ENCODE measurements at regions not wholly inside any gene's neighbourhood (a gene's known extent, or its start where the extent isn't known, plus 50 kb on each side); places are given as distances from the start of the nearest gene placed in this dataset.

DNA sequence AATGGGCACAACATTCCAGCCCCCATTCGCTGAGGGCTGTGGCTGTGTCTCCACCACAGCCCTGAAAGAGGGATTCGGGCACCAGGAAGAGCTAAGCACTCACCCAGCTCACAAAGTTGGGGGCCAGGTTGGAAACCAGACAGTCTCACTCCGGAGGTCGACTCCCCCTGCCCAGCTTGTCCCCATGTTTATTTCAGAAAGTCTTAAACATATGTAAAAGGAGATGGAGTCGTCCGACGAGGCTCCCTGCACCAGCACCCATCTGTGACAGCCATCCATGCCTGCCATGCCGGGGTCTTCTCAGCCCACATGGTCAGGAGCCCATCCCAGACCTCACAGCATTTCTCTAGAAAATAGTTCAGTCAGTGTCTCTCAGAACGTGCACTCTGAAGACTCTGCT, 63.6 kb upstream of the STX16 start:
- Histone ChIP-seq H4K91ac (replicated peaks; ENCODE audit: insufficient read length, low read length) (no peak overlapping the region), H3K79me2 (ENCODE audit: control insufficient read depth in 1 of 2, insufficient read depth in 2 of 2, low read length in 2 of 2) (no peaks in the 10 kb centered on the region), H3K4me2 (ENCODE audit: insufficient read depth in 1 of 2, low read depth in 2 of 2, low read length in 2 of 2) (no peak overlapping the region), H3K9ac (replicated peaks in 1 of 4; ENCODE audit: extremely low read depth in 1 of 4, low read depth in 3 of 4, low read length in 3 of 4) (no peak overlapping the region), H4K20me1 (replicated peaks in 1 of 2; ENCODE audit: control insufficient read depth in 1 of 2, insufficient read depth in 2 of 2, low read length in 2 of 2) (no peaks in the 10 kb centered on the region), H3K14ac (ENCODE audit: insufficient read length) (no peak overlapping the region), H2BK20ac (ENCODE audit: low read length) (no peak overlapping the region), H3K27me3 (replicated peaks in 1 of 4; ENCODE audit: control insufficient read depth in 3 of 4, extremely low read depth in 1 of 4, insufficient read depth in 3 of 4, low read length in 3 of 4) (no peaks in the 10 kb centered on the region; a peak in 2 of 7 replicates), H3K56ac (replicated peaks; ENCODE audit: insufficient read length, low read depth, low read length) (peak overlapping the region; percentile 97), H3K4ac (replicated peaks; ENCODE audit: insufficient read length, low read depth, low read length) (no peak overlapping the region), H3K27ac (ENCODE audit: low read depth, low read length) (no peak overlapping the region), H2BK15ac (ENCODE audit: low read length) (no peak overlapping the region), H3K79me1 (ENCODE audit: low read depth, low read length) (no peaks in the 10 kb centered on the region), H3K4me3 (ENCODE audit: extremely low read depth in 1 of 4, insufficient read depth in 2 of 4, low read depth in 3 of 4, low read length in 4 of 4) (no peak overlapping the region), H3K18ac (ENCODE audit: extremely low read depth, low read length) (no peak overlapping the region), H4K5ac (ENCODE audit: insufficient read length, low read depth, low read length) (no peak overlapping the region), H3K23me2 (ENCODE audit: low read depth, low read length) (peaks cover 2% of the 10 kb centered on the region; the same call in 1 of the 2 replicates), H3K9me3 (ENCODE audit: insufficient read depth in 2 of 2, low read depth in 1 of 2, low read length in 1 of 2) (peaks cover 0 to 1% of the 10 kb centered on the region in 2 experiments; a peak in 1 of 4 replicates), H3K36me3 (ENCODE audit: control insufficient read depth in 2 of 4, insufficient read depth in 4 of 4, low read length in 3 of 4) (no peaks in the 10 kb centered on the region), H2BK5ac (ENCODE audit: low read depth, low read length) (no peak overlapping the region), H3K23ac (ENCODE audit: insufficient read length) (no peak overlapping the region), H2BK12ac (ENCODE audit: low read depth, low read length) (0 out of 2 replicates have a peak overlapping the region, but pooled peaks have one; percentile 27), H4K8ac (ENCODE audit: extremely low read depth, insufficient read depth, low read length) (no peak overlapping the region; the same call in 1 of the 2 replicates), H2AK5ac (ENCODE audit: low read depth, low read length) (0 out of 2 replicates have a peak overlapping the region, but pooled peaks have one; percentile 76), H2AFZ (ENCODE audit: low read length) (no peak overlapping the region), H3K4me1 (replicated peaks in 1 of 4; ENCODE audit: control insufficient read depth in 3 of 4, insufficient read depth in 4 of 4, low read length in 3 of 4) (peaks cover 0 to 3% (median 2%) of the 10 kb centered on the region in 4 experiments; a peak in 4 of 7 replicates), H2BK120ac (replicated peaks; ENCODE audit: low read depth, low read length) (no peak overlapping the region)
- no peak for DNase-seq (ENCODE audit: low read depth in 1 of 2, low spot score in 2 of 2)
- CTCF ChIA-PET (ENCODE audit: partially characterized antibody) = interaction anchor here (0.5 to 0.7 kb wide), 2 partner anchors 13 to 58 kb away, joined by 3 read pairs; no protein-coding TSS in a partner anchor
- POLR2A ChIA-PET (ENCODE audit: partially characterized antibody) = interaction anchor here (1.3 kb wide), 1 partner anchor 9 kb away, joined by 4 read pairs; no protein-coding TSS in a partner anchor
- no peak for FAIRE-seq
- TF ChIP-seq POLR2A (IDR thresholded peaks at IDR 0.05; ENCODE audit: control extremely low read depth in 1 of 2, low read depth in 2 of 2, low read length in 2 of 2) (no peak), HDAC2 (IDR thresholded peaks at IDR 0.05; ENCODE audit: borderline replicate concordance in 1 of 2, low read depth in 2 of 2, low read length in 2 of 2) (no peak), BACH1 (IDR thresholded peaks at IDR 0.05; ENCODE audit: low read length) (no peak), NRF1 (IDR thresholded peaks at IDR 0.05; ENCODE audit: low read depth, low read length) (no peak), SP4 (IDR thresholded peaks at IDR 0.05; ENCODE audit: low read length) (no peak), SIN3A (conservative IDR thresholded peaks at IDR 0.05 in 1 of 2, IDR thresholded peaks at IDR 0.05 in 1 of 2; ENCODE audit: low read depth in 1 of 2, low read length in 2 of 2) (no peak), RNF2 (IDR thresholded peaks at IDR 0.05; ENCODE audit: borderline replicate concordance, low read depth, low read length, missing control alignments, poor library complexity, severe bottlenecking) (no peak)
- TF ChIP-seq, protein P1, sequence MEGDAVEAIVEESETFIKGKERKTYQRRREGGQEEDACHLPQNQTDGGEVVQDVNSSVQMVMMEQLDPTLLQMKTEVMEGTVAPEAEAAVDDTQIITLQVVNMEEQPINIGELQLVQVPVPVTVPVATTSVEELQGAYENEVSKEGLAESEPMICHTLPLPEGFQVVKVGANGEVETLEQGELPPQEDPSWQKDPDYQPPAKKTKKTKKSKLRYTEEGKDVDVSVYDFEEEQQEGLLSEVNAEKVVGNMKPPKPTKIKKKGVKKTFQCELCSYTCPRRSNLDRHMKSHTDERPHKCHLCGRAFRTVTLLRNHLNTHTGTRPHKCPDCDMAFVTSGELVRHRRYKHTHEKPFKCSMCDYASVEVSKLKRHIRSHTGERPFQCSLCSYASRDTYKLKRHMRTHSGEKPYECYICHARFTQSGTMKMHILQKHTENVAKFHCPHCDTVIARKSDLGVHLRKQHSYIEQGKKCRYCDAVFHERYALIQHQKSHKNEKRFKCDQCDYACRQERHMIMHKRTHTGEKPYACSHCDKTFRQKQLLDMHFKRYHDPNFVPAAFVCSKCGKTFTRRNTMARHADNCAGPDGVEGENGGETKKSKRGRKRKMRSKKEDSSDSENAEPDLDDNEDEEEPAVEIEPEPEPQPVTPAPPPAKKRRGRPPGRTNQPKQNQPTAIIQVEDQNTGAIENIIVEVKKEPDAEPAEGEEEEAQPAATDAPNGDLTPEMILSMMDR (IDR thresholded peaks at IDR 0.05; ENCODE audit: control extremely low read depth in 1 of 3, insufficient read depth in 1 of 3, low read depth in 1 of 3, low read length in 3 of 3) = no peak
- TF ChIP-seq, protein P2, sequence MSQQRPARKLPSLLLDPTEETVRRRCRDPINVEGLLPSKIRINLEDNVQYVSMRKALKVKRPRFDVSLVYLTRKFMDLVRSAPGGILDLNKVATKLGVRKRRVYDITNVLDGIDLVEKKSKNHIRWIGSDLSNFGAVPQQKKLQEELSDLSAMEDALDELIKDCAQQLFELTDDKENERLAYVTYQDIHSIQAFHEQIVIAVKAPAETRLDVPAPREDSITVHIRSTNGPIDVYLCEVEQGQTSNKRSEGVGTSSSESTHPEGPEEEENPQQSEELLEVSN (IDR thresholded peaks at IDR 0.05) = no peak
- 88% methylated on average over 9 of the region's 9 CpGs; no CpG with 5 or more reads in 1 of the 2 experiments for WGBS, 2 experiments (ENCODE audit: extremely low coverage in 1 of 2, insufficient coverage in 1 of 2, insufficient read length in 1 of 2, insufficient replicate concordance in 2 of 2, low coverage in 1 of 2, low lambda C conversion rate in 2 of 2, missing lambda C conversion rate in 1 of 2)

Data from H1 (cell line).